Hindlimb muscle (tissue), 1 donor: ENCODE measurements at regions not wholly inside any gene's neighbourhood (a gene's known extent, or its start where the extent isn't known, plus 50 kb on each side); places are given as distances from the start of the nearest gene placed in this dataset.

Experiments used
- DNase-seq: peaks from one replicate; pipeline ENCODE4 v3.0.0-alpha.2; 2013

- no peak for DNase-seq
Observed at GRCh38 chr17:65477600-65477999, 83.8 kb downstream of the AXIN2 start.

DNA sequence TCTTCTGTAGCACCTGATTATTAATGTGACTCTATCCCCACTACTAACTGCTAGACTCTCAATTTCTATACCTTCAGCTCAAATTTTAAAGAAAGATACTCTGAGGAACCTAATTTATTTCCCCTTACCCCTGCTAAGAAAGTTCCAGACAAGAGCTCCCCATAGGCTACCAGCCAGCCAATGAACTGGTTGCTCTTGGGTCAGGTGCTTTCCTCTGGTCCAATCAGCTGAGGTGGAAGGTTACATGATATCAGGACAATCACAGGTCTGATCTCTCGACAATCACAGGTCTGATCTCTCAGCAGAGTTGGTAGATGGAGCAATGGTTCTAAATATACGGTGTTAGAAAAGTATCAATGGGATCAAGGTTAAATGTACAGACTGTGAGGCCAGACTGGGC is 86.8 kb downstream of the AXIN2 start:
- DNase-seq = no peak

DNA sequence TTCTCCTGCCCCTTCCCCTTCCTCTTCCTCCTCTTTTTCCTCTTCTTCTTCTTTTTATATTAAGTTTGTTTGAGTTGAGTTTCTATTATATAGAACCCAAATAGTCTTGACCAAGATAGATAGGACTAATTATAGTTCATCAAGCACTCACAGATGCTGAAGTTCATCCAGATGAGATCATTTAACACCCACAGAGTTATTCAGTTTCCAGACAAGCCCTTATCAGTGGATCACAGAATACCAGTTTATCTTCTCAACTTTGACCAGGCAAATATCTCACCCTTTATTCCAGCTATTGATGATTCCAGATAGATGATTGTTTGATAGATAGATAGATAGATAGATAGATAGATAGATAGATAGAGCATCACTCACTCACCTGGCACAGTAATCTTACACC is 87.5 kb downstream of the AXIN2 start:
- no peak for DNase-seq

DNA sequence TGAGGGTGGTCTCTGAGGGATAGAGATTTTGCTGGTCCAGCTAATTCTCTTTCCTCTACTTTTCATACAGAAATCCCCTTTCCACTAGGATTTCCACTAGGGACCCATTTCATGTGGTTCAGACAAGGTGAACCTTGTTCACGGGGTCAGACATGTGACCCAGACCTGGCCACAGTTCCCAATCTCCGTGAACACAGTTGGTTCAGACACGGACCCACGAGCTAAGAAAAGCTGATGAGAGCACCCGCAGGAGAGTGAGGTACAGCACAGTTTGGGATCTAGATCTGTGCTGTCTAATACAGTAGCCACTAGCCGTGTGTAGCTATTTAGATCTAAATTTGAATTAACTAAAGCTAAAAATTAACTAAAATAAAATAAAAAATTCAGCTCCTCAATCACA is 88.1 kb downstream of the AXIN2 start:
- no peak for DNase-seq

DNA sequence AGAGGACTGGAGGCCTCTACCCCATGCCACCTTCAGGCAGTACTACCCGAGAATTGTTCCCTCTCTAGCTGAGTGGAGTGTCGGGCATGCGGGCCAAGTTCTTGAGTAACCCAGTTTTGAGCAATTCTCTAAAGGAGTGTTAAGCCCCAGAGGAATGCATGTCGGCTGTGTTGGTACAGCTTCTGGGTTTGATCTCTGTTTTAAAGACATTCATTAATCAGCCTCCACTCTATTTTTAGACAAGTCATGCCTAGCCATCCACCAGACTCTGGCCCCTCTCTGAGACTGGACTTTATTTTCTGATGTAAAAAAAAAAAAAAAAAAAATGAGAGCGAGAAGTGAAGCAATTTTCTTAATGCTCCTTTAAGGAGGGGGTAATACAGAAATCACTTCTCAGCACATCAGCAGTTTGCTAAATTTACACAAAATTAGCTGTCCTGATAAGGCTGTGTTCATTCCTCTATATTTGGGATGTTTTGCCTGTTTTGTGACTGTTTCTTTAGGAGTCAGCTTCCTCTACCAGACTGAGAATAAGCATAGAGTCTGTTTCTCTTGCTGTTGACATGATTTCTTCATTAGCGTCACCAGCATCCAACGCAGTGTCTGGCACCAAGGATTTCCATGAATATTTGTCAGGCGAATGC is 88.7 kb downstream of the AXIN2 start:
- no peak for DNase-seq

DNA sequence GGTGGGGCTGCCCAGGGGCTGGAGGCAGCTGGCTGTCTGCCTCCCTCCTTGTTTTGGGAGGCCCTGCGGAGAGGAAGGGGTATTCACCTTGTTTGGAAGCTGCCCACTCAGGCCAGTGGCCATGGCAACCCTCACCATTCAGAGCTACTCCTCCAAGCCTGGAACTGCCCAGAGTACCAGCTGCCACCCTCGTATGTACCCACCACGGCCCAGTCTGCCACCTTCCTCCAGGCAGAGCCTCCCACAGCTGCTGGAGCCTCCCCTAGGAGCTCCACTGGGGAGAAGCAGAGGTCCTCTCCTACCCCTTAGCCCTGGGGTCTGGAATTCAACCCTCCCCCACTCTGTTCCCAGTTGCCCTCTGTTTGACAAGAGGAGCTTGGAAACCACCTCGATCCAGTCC is 90.7 kb downstream of the AXIN2 start:
- no peak for DNase-seq

- no peak for DNase-seq
Observed at GRCh38 chr17:65468321-65468720, 93.1 kb downstream of the AXIN2 start.

DNA sequence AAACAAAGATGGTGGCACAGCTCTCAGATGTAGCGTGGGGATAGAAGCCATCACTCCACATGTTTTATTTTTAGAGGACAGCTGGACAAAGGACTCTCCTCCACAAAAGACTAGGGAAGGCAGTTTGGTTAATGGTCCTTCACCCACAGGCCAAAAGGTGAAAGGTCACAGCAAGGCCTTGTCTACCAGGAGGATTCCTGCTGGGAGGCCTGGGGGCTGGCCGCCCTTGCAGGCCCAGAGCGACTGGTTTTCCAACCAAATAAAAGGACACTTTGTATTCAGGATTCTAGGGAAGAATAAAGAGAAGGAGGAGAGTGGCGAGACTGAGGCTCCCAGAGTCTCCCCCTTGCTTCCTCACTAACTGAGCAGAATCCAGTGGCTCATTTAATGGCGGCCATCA is 94.3 kb downstream of the AXIN2 start:
- DNase-seq = no peak

GRCh38 chr17:65466547-65466946 is 94.9 kb downstream of the AXIN2 start:
- no peak for DNase-seq

DNA sequence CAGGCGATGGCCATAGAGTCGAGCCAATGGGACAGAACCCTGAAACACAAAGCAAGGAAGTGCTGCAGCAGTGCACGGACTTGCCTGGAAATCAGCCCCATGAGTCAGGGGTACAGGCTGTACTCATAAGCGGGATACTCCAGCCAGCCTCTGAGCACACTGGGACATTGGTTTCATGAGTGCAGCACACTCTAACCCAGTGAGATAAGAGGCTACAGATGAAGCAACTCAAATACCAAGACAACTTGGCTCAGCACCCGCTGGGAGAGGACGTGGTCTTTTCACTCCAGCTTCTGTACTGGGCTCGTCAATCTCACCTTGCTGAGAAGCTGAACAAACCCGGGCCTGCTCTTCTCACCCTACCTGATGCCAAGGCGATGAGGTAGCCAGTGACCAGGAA is 98.2 kb downstream of the AXIN2 start:
- no peak for DNase-seq

DNA sequence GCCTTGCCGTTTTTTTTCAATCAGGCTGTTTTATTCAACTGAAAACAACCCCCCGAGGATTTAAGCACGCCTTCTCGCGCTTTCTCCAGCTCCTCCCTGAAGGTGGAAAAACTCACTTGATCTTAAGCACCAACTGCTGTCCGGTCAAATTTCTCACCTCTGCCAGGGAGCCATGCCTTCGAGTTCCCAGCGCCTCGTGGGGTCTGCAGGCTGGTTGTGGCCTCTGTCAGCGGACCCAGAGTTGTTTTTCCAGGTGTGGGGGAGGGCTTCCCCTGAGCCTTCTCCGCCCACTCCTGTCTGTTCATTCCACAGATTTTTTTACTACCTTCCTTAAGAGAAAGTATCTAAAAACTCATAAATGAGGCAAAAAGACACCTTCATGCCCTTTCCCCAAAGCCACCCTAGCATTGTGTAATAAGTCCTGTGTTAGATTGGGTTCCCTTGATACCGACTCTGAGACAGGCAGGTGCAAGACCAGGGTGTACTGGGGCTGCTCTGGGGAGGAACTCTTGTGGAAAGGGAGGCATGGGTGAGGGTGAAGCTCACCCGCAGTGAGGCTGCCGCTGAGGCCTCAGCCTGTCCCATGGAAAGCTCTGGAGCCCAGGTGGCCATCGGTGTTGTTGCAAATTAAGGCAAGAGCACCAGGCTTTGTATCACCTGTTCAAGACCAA is 101.6 kb downstream of the AXIN2 start:
- no peak for DNase-seq

GRCh38 chr17:65457635-65458257 is 103.7 kb downstream of the AXIN2 start:
- no peak for DNase-seq

DNA sequence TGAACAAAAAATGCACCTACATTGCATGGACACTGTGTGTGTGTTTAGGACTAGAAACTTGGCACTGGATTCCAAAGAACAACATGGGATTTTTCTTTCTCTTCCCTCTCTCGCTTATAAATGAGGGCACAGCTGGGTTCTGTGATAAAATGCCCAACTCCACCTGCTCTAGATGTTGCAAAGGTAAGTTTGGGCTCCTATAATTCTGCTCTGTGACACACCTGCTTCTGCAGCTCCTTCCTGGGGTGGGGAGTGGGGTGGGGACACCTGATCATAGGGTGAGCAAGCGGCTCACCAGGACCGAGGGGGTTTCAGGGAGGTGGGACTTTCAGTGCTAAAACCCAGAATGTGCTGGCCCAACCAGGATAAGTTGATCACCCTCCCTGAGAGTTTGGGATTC is 104.3 kb downstream of the AXIN2 start:
- no peak for DNase-seq

- no peak for DNase-seq
Observed at GRCh38 chr17:65456368-65457151, 104.9 kb downstream of the AXIN2 start.

DNA sequence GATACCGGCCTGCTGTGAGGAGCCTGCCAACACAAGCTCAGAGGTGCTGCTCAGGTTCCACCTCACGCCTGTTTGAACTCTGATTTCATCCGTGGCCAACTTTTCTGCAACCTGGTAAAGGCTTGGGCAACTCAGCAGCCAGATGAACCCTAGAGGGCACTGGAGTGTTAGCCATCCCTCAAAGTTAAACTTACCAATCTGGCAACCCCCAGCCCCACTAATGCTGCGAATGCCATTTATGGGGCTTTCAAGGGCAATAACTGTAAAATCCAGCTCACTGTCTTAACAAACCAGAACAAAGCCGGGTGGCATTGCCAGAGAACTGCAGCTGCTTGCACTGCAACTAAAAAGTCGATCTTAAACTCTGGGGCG is 105.5 kb downstream of the AXIN2 start:
- peak; percentile 22 for DNase-seq

GRCh38 chr17:65455154-65455971 is 106.1 kb downstream of the AXIN2 start:
- DNase-seq = no peak

DNA sequence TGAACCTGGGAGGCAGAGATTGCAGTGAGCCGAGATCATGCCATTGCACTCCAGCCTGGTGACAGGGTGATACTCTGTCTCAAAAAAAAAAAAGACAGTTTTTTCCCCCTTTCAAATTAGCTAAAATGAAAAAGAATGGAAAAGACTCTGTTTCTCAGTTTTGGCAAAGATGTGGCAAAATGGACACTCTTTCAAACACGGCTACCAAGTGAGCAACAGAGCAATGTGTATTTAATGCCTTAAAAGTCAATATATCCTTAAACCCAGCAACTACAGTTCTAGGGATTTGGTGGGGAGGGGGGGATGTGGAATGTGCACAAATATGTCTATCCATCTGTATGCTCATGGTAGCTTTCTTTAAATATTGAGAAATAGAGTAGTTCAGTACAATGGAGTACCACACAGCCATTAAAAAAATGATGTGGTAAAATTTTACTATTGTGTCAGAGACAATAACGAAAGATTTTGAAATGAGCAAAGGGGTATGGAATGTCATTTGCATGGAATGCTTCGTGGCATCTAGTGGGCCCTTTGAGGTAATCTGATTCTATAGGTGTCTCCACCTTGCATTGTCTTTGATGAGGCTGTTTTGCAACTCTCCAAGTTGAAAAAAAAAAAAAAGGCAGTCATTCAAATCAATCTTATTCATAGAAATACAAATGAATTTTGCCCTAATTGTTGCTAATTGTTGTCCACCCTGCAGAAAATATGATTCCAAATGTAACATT is 108.1 kb downstream of the AXIN2 start:
- no peak for DNase-seq

GRCh38 chr17:65449495-65449894 is 112.0 kb downstream of the AXIN2 start:
- DNase-seq = no peak

DNA sequence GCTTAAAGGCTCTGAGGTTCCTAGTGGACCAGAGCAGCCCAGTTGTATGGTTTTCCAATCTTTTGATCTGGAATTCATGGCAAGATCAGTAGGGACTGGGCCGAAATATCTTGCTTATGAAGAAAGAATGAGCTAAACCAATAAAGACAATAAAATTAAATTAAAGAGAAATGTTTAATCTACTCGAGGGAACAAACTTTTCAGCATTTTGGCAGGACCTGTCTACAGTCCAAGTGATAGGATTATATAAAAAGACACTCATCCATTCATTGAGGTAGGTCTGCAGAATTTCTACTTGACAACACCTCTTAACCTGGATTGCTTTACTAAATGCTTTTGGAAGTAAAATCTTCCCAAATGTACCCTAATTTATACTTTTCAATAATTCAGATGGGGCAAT is 113.6 kb downstream of the AXIN2 start:
- no peak for DNase-seq

- no peak for DNase-seq
Observed at GRCh38 chr17:65446838-65447526, 114.5 kb downstream of the AXIN2 start.

- DNase-seq = no peak
Observed at GRCh38 chr17:65446043-65446442, 115.4 kb downstream of the AXIN2 start.
